ENCODE measurements at regions not wholly inside any gene's neighbourhood (a gene's known extent, or its start where the extent isn't known, plus 50 kb on each side); places are given as distances from the start of the nearest gene placed in this dataset.

GRCh38 chr5:145403992-145404391 lies 431.1 kb downstream of the PRELID2 start:
- TF ChIP-seq POLR2A (IDR thresholded peaks at IDR 0.05) (no peak), CTCF (IDR thresholded peaks at IDR 0.05) (no peak)

Measured in stomach (tissue), 4 donors.